GM23338 (cell line): ENCODE measurements at regions not wholly inside any gene's neighbourhood (a gene's known extent, or its start where the extent isn't known, plus 50 kb on each side); places are given as distances from the start of the nearest gene placed in this dataset.

Source experiments
- POLR2AphosphoS5 ChIP-seq: IDR thresholded peaks from 2 replicates; pipeline ENCODE4 v1.6.1; 2016; ENCODE audit warnings: antibody characterized with exemption, low read depth
- STAT1 ChIP-seq: IDR thresholded peaks from one replicate; pipeline ENCODE4 v1.6.1; 2016; ENCODE audit warnings: antibody characterized with exemption; ENCODE audit not compliant: unreplicated experiment
- TF ChIP-seq, protein P1 (sequence below), 2 experiments: fragments of 200-600 bp in 1 of 2; sonication (generic) in 1 of 2; conservative IDR thresholded peaks; 2 replicates each; pipeline versions ENCODE4 v1.5.1 to v1.6.1; 2016 to 2017; ENCODE audit warnings: antibody characterized with exemption in 2 of 2, low read depth in 2 of 2, mild to moderate bottlenecking in 2 of 2, moderate library complexity in 1 of 2
- TF ChIP-seq, protein P2 (sequence below): fragments of 250-450 bp; sonication (Bioruptor Pico); IDR thresholded peaks from 2 replicates; pipeline ENCODE4 v1.5.0; 2020; ENCODE audit warnings: mild to moderate bottlenecking, moderate library complexity

DNA sequence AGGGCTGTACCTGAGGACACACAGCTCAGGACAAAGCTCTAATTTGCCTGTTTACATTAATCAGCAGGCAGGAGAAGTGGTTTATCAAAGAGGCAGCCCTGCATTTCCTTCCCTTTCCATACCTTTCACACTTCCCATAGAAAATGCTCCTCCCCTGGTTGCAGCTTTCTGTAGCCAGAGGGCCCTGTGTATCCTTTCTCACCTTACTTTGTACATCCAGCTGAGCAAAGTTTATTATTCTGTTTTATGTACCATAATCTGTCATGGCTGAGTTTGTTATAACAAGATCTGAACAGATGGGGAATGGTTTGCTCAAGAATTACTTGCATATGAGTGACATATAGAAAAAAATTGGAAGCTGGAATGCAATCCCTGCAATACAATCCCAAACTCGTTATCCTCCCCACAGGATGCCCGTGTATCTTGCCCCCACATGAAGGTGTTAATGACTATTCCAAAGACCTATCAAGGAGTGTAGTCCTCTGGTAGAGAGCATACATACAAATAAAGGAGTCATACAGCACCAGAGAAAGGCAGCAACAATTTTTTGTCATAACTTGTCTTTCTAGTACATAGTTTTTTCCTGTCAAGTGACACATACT, 1025.8 kb upstream of the KLHL29 start:
- no peak for TF ChIP-seq STAT1
- TF ChIP-seq POLR2AphosphoS5, result no peak
- TF ChIP-seq, protein P1, sequence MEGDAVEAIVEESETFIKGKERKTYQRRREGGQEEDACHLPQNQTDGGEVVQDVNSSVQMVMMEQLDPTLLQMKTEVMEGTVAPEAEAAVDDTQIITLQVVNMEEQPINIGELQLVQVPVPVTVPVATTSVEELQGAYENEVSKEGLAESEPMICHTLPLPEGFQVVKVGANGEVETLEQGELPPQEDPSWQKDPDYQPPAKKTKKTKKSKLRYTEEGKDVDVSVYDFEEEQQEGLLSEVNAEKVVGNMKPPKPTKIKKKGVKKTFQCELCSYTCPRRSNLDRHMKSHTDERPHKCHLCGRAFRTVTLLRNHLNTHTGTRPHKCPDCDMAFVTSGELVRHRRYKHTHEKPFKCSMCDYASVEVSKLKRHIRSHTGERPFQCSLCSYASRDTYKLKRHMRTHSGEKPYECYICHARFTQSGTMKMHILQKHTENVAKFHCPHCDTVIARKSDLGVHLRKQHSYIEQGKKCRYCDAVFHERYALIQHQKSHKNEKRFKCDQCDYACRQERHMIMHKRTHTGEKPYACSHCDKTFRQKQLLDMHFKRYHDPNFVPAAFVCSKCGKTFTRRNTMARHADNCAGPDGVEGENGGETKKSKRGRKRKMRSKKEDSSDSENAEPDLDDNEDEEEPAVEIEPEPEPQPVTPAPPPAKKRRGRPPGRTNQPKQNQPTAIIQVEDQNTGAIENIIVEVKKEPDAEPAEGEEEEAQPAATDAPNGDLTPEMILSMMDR (conservative IDR thresholded peaks at IDR 0.05; ENCODE audit: low read depth in 2 of 2), result no peak
- TF ChIP-seq, protein P2, sequence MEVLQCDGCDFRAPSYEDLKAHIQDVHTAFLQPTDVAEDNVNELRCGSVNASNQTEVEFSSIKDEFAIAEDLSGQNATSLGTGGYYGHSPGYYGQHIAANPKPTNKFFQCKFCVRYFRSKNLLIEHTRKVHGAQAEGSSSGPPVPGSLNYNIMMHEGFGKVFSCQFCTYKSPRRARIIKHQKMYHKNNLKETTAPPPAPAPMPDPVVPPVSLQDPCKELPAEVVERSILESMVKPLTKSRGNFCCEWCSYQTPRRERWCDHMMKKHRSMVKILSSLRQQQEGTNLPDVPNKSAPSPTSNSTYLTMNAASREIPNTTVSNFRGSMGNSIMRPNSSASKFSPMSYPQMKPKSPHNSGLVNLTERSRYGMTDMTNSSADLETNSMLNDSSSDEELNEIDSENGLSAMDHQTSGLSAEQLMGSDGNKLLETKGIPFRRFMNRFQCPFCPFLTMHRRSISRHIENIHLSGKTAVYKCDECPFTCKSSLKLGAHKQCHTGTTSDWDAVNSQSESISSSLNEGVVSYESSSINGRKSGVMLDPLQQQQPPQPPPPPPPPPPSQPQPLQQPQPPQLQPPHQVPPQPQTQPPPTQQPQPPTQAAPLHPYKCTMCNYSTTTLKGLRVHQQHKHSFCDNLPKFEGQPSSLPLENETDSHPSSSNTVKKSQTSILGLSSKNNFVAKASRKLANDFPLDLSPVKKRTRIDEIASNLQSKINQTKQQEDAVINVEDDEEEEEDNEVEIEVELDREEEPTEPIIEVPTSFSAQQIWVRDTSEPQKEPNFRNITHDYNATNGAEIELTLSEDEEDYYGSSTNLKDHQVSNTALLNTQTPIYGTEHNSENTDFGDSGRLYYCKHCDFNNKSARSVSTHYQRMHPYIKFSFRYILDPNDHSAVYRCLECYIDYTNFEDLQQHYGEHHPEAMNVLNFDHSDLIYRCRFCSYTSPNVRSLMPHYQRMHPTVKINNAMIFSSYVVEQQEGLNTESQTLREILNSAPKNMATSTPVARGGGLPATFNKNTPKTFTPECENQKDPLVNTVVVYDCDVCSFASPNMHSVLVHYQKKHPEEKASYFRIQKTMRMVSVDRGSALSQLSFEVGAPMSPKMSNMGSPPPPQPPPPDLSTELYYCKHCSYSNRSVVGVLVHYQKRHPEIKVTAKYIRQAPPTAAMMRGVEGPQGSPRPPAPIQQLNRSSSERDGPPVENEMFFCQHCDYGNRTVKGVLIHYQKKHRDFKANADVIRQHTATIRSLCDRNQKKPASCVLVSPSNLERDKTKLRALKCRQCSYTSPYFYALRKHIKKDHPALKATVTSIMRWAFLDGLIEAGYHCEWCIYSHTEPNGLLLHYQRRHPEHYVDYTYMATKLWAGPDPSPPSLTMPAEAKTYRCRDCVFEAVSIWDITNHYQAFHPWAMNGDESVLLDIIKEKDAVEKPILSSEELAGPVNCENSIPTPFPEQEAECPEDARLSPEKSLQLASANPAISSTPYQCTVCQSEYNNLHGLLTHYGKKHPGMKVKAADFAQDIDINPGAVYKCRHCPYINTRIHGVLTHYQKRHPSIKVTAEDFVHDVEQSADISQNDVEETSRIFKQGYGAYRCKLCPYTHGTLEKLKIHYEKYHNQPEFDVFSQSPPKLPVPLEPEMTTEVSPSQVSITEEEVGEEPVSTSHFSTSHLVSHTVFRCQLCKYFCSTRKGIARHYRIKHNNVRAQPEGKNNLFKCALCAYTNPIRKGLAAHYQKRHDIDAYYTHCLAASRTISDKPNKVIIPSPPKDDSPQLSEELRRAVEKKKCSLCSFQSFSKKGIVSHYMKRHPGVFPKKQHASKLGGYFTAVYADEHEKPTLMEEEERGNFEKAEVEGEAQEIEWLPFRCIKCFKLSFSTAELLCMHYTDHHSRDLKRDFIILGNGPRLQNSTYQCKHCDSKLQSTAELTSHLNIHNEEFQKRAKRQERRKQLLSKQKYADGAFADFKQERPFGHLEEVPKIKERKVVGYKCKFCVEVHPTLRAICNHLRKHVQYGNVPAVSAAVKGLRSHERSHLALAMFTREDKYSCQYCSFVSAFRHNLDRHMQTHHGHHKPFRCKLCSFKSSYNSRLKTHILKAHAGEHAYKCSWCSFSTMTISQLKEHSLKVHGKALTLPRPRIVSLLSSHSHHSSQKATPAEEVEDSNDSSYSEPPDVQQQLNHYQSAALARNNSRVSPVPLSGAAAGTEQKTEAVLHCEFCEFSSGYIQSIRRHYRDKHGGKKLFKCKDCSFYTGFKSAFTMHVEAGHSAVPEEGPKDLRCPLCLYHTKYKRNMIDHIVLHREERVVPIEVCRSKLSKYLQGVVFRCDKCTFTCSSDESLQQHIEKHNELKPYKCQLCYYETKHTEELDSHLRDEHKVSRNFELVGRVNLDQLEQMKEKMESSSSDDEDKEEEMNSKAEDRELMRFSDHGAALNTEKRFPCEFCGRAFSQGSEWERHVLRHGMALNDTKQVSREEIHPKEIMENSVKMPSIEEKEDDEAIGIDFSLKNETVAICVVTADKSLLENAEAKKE (CRISPR knock-in tag), result no peak
